Renal cortical epithelial cell (primary cell): ENCODE measurements at regions not wholly inside any gene's neighbourhood (a gene's known extent, or its start where the extent isn't known, plus 50 kb on each side); places are given as distances from the start of the nearest gene placed in this dataset.
"Not testable (repeated sequence)": the region's sequence is repeated elsewhere in the genome, so short reads cannot be mapped to it uniquely, and the experiment has no call there.

Source experiments
- DNase-seq: peaks from one replicate; pipeline ENCODE4 v3.0.0-alpha.2; 2011; ENCODE audit warnings: low read depth

GRCh38 chr2:235219048-235219447 is 267.2 kb downstream of the SH3BP4 start:
- peak; percentile 36 for DNase-seq

- no peak for DNase-seq
Measured at GRCh38 chr2:235220331-235220730, 268.5 kb downstream of the SH3BP4 start.

- no peak for DNase-seq
Measured at GRCh38 chr2:235223011-235223410, 270.8 kb upstream of the AGAP1 start.

- no peak for DNase-seq
Measured at GRCh38 chr2:235224410-235224809, 269.4 kb upstream of the AGAP1 start.

- DNase-seq, result no peak
Measured at GRCh38 chr2:235225261-235225660, 268.6 kb upstream of the AGAP1 start.

DNA sequence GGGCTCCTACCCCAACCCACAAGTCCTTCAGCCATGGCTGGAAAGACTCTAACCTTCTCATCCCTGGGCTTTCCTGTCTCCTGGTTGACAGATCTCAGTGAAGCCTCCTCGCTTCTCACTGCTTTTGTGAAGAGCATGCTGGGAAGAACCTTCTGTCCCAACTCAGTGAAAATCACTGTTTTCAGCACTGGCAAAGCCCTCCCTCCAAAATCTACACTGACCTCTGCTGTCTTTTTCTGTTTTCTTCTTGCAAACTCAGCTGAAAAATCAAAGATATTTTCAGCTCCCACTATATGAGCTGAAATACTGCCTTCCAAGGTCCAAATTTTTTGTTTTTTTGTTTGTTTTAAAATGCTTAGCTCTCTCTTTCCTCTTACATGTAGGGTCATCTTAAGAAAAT is 266.3 kb upstream of the AGAP1 start:
- no peak for DNase-seq

DNA sequence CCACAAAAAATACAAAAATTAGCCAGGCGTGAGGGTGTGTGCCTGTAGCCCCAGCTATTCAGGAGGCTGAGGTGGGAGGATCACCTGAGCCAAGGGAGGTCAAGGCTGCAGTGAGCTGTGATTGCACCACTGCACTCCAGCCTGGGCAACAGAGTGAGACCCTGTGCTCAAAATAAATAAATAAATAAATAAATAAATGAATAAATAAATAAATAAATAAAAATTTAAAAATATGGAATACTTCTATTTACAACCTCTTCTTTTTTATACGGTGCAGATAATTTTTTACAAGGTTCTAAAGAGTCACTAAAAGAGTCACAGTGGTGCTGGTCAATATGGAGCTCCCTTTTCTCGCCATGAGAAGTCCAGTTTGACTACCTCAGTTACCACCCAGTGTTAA is 265.4 kb upstream of the AGAP1 start:
- DNase-seq, result not testable (repeated sequence)

- no peak for DNase-seq
Measured at GRCh38 chr2:235229236-235229635, 264.6 kb upstream of the AGAP1 start.

- DNase-seq, result peak; percentile 68
Measured at GRCh38 chr2:235230821-235231601, 262.8 kb upstream of the AGAP1 start.

GRCh38 chr2:235232449-235233433 is 261.1 kb upstream of the AGAP1 start:
- no peak for DNase-seq

DNA sequence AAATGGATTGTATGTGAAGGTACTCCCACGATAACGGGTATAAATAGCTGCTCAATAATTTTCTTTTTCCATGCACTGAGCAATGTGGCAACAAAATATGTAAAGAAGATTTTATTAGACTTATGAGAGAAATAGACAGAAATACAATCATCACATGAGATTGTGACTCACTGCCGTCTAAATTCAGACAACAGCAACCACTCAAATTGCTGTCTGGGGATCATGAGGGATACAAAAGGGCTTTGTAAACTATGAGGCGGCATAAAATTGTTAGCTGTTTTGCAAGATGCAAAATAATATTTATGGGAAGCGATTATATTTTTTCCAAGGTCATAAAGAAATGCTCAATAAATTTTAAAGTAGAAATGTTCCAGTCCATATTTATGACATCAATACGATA is 259.1 kb upstream of the AGAP1 start:
- DNase-seq, result no peak

GRCh38 chr2:235235977-235236767 is 257.7 kb upstream of the AGAP1 start:
- DNase-seq, result no peak

- peak; percentile 38 for DNase-seq
Measured at GRCh38 chr2:235238537-235238936, 255.3 kb upstream of the AGAP1 start.

DNA sequence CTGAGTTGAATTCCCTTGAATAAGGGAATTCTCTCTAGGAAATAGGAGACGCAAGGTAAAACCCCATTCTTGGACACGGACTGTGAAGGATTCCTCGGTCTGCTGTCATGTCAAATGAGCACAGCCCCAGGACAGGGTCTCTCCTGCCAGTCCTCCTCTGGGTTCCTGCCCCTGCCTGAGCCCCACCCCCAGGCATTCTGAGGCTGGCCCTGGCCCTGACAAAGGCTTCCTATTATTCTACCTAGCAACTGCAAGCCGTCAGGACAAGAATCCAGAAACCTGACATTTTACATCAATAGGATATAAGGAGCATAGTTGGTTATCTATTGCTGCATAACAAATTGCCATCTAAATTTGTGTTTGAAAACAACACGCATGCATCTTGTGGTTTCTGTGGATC is 253.3 kb upstream of the AGAP1 start:
- no peak for DNase-seq

DNA sequence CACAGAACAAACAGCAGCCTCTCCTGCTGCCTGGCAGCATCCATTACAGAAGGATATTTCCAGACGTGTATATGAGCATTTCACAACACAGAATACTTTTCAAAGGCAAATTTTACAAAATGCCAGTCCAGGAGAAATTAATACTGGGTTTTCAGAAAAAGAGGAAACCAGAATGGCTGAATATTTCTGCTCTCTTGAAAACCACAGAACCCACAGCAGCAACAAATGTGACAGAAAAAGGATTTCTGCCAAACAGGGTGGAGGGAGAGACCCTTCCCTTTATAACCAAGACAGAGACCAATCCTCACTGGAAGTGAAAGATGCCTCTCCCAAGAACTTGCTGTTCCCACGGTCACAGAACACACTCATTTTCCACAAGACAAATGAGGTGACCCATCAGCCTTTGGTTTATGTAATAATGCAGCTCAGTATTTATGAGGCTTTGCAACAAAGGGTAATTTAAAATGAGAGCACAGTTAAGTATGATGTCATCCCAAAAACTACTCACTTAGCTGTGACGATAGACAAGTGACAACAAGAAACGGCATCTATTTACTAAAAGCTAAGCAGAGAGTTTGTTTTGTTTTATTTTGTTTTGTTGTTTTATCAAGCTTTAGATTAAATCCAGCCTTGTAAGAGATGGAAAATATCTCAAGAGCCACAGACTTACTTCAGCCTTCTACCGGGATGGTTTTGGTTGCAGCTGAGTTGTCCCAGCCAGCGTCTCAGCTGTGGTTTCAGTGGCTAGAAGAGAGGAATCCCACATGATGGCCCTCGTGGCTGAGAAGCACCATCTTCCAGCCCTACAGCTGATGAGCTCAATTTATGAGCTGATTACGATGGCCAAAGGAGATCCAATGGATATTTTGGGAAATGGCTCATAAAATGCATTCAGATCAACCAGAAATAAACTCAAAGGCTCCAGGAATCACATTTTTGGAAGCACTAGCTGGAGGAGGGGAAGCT is 249.3 kb upstream of the AGAP1 start:
- DNase-seq, result peak; percentile 23

GRCh38 chr2:235247001-235247400 is 246.8 kb upstream of the AGAP1 start:
- no peak for DNase-seq

GRCh38 chr2:235255693-235256092 is 238.2 kb upstream of the AGAP1 start:
- DNase-seq, result no peak

GRCh38 chr2:235257590-235257989 is 236.3 kb upstream of the AGAP1 start:
- DNase-seq, result no peak

GRCh38 chr2:235262750-235263149 is 231.1 kb upstream of the AGAP1 start:
- no peak for DNase-seq

GRCh38 chr2:235263205-235264120 is 230.4 kb upstream of the AGAP1 start:
- peak; percentile 82 for DNase-seq
